A549 (cell line): ENCODE measurements at regions not wholly inside any gene's neighbourhood (a gene's known extent, or its start where the extent isn't known, plus 50 kb on each side); places are given as distances from the start of the nearest gene placed in this dataset.

Experiments used
- CTCF ChIP-seq: fragments of >200 bp; sonication (Bioruptor Twin); formaldehyde crosslinking; IDR thresholded peaks from 3 replicates; pipeline ENCODE4 v1.5.1; 2016
- EHMT2 ChIP-seq: fragments of 200-600 bp; sonication (generic); IDR thresholded peaks from 2 replicates; pipeline ENCODE4 v1.6.1; 2016; ENCODE audit warnings: antibody characterized with exemption, low read depth, mild to moderate bottlenecking, moderate library complexity
- HOXA7 ChIP-seq: fragments of 250-450 bp; sonication (Bioruptor Pico); IDR thresholded peaks from 2 replicates; pipeline ENCODE4 v1.5.0; 2020; ENCODE audit warnings: mild to moderate bottlenecking, moderate library complexity
- JUN ChIP-seq, 2 experiments: fragments of >200 bp; sonication (Bioruptor Twin); formaldehyde crosslinking; IDR thresholded peaks; 2 replicates in 1 of 2; 3 replicates in 1 of 2; pipeline ENCODE4 v1.6.1; 2016 to 2017
- MAFK ChIP-seq: fragments of 450-650 bp; IDR thresholded peaks from 2 replicates; pipeline ENCODE4 v1.6.1; 2014; ENCODE audit not compliant: partially characterized antibody
- MAX ChIP-seq: IDR thresholded peaks from 2 replicates; pipeline ENCODE4 v1.6.1; 2012
- PHF8 ChIP-seq: fragments of 200-600 bp; sonication (generic); IDR thresholded peaks from 2 replicates; pipeline ENCODE4 v1.6.1; 2016; ENCODE audit warnings: low read depth, mild to moderate bottlenecking, antibody characterized with exemption, moderate library complexity, borderline replicate concordance
- POLR2A ChIP-seq: IDR thresholded peaks from 2 replicates; pipeline ENCODE4 v1.6.1; 2012; ENCODE audit warnings: mild to moderate bottlenecking, low read length
- POLR2AphosphoS2 ChIP-seq: conservative IDR thresholded peaks from 2 replicates; pipeline ENCODE4 v1.6.1; 2012; ENCODE audit warnings: low read length, improper control_type of control experiment, inconsistent platforms
- RFX5 ChIP-seq: fragments of 450-650 bp; IDR thresholded peaks from 2 replicates; pipeline ENCODE4 v1.7.1; 2014; ENCODE audit warnings: antibody characterized with exemption, mild to moderate bottlenecking, moderate library complexity
- SMC3 ChIP-seq: fragments of >200 bp; sonication (Bioruptor Twin); formaldehyde crosslinking; IDR thresholded peaks from 3 replicates; pipeline ENCODE4 v1.6.1; 2018; ENCODE audit warnings: inconsistent platforms
- ZFP36 ChIP-seq: fragments of 450-650 bp; IDR thresholded peaks from 2 replicates; pipeline ENCODE4 v1.6.1; 2014; ENCODE audit warnings: borderline replicate concordance; ENCODE audit not compliant: partially characterized antibody
- ZNF302 ChIP-seq: fragments of 250-450 bp; sonication (Bioruptor Pico); IDR thresholded peaks from 2 replicates; pipeline ENCODE4 v1.9.0; 2021; ENCODE audit warnings: inconsistent platforms, mild to moderate bottlenecking, moderate library complexity

GRCh38 chr15:62900071-62900802, 142.3 kb upstream of the TPM1 start:
- no peak for TF ChIP-seq HOXA7 (CRISPR knock-in tag)
- TF ChIP-seq SMC3: no peak
- no peak for TF ChIP-seq CTCF
- no peak for TF ChIP-seq PHF8
- no peak for TF ChIP-seq RFX5
- no peak for TF ChIP-seq MAFK
- no peak for TF ChIP-seq MAX
- TF ChIP-seq ZFP36: no peak
- no peak for TF ChIP-seq POLR2A
- TF ChIP-seq JUN (IDR thresholded peaks at IDR 0.05): no peak
- TF ChIP-seq ZNF302: no peak
- no peak for TF ChIP-seq POLR2AphosphoS2
- no peak for TF ChIP-seq EHMT2
